ELR (cell line): ENCODE measurements at regions not wholly inside any gene's neighbourhood (a gene's known extent, or its start where the extent isn't known, plus 50 kb on each side); places are given as distances from the start of the nearest gene placed in this dataset.
"Not testable (repeated sequence)": the region's sequence is repeated elsewhere in the genome, so short reads cannot be mapped to it uniquely, and the experiment has no call there.

Source experiments
- DNase-seq: peaks from one replicate; pipeline ENCODE4 v3.0.0-alpha.2; 2015; ENCODE audit warnings: low read depth

DNA sequence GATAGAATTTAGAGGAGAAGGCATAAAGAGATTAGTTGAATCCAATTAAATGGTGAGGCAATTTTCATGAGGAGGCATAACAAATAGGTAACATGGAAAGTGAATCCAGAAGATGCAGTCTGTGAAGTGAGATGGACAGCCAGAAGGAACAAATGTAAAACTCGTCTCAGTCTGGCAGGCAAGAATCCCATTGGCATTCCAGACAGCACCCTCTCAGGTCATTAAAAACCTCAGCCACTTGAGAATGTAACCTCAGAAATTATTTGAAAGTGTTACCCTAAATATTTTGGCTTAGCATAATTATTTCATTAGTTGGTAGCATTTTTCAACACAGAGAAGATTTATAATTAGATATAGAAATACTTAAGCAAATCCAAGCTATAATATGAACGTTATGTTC is 342.3 kb downstream of the LRRC3B start:
- DNase-seq: no peak

DNA sequence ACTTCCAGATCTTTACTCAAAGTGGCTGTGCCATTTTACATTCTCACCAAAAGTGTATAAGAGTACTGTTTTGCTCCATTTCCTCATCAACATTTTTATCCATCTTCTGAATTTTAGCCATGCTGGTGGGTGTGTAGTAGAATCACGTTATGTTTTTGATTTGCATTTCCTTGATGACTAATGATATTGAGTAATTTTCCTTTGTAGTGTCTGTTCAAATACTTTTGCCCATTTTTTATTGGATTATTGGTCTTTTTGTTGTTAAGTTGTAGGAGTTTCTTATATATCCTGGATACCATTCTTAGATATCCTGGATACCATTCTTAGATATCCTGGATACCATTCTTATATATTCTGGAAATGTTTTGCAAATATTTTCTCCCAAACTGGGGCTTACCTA is 344.9 kb downstream of the LRRC3B start:
- no peak for DNase-seq

DNA sequence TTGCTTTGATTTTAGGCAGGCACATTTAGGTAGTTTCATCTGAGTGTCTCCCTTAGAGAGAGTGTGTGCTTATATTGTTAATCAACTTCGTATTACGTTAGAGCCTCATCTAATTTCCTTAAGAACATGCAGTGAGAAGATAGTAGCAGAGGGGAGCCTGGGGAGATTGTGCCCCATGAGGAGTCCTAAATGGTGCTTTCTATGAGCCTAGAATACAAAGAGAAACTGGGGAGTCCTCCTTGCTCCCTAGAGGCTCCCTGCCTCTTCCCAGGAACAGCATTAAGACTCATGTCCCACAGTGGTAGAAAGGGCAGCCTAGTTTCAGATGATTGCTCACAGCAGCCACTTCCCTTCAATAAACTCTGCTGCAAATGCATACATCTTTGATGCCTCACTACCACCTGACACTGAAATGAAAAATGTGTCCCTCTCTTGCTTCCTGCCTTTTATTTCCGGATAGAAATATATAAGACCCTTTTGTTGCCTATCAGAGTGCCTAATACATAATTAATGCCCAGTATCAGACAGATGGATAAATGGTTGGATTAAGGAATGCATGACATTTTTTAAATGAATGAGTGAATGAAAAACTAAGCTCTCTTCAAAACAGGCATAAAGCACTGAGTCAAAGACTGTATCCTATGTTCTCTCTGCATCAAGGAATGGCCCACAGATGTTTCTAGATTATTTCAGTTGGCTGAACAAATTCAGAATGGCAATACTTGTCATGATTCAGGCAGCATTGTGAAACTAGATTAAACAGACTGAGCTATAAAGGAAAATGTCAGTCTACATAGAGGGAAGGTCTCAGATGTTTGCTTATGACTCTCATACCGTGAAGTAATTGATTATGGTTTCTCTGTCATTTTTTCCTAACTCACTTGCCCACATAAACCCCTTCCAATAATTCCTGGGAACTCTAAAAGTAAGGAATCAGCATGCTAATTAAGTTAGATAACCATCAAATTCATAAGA is 362.1 kb downstream of the LRRC3B start:
- DNase-seq: no peak

DNA sequence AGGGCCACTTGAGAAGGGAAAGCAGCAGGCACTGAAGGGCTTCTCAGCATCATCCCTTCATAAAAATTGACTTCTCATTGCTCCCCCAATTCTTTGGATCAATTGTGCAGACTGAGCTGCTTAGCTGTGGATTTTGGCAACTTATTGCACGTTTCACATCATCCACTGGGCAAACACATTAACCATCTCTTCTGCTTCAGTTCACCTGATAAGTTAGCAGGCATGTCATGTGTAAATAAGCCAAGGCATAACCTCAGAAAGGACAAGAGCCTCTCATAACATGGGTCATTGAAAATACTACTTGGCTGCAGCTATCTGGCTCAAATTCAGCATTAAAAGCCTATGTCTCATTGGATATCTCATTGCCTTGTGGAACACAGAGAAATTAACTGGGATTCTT is 366.5 kb downstream of the LRRC3B start:
- no peak for DNase-seq

DNA sequence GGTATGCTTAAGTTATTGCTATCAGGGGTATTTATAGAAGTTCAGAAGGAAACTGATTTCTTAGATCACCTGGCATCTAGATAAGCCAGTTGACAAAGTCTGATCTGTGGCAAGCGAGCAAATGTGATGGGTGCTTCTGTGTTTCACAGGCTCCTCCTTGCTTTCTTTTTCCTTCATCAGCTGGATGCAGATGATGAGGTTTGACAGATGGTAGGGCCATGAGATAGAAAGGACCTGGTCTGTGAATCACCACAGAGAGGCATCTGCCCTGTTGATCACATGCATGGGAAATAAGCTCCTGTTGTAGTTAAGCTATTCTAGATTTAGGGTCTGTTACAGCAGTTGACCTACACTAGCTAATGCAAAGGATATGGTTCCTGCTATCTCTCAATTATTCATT is 372.0 kb downstream of the NEK10 start:
- no peak for DNase-seq

DNA sequence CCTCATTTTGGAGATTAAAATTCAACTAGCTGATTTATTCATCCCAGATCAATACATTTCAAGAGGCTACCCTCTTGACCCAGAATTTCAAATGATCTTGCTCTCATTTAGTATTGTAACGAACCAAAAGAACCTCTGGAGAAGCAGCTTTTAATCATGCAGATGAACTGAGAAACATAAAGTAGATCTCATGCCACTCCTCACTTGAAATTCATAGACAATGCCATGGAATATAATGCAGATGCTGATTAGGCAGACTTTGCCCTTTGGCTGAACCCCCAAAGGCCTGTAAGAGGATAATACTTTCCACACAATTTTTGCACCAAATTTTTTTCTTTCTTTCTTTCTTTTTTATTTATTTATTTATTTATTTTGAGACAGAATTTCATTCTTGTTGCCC is 358.3 kb downstream of the NEK10 start:
- no peak for DNase-seq

DNA sequence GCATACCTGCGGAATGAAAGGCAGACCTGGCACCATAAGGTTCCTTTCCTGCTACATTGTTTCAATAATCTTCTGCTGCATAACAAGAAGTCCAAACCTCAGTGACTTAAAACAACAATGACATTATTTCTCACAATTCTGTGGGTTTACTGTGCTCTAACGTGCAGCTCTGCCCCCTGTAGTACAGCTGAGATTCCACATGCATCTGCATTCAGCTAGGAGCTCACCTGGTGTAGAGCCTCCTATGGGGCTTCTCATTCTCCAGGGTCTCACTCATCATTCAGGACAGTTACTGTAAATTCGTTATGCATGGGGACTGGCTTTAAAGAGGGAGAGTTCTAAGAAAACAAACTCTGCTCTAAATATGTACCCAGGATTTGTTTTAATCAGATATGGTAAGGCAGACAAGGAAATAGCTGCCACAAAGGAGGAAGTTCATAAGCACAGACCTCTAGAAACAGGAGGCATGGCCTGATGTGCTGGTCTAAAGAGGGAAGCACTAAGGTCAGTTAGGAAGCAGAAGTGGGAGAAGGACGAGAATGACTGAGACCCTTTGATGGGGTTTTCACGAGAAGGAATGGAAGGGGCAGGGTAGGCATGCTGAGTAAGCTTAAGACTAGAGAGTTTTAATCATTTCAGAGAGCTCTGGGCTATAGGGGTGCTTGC is 347.0 kb downstream of the NEK10 start:
- no peak for DNase-seq

DNA sequence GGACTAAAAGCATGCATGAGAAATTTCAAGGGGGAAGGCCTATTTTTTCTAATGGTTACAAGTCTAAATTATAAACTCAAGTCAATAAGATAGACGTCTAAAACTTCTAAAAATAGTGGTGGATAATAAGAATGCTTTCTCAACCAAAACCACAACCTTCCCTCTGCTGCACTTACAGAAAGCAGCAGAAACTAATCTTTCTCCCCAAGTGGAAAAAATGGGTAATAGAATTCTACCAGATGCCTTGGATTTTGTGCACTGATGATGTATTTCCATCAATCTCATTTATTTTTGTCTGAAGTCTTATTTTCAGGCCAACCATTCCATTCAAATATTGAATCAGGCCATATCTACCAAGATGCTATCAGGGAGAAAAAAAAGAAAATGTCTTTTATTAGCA is 344.7 kb downstream of the NEK10 start:
- no peak for DNase-seq

DNA sequence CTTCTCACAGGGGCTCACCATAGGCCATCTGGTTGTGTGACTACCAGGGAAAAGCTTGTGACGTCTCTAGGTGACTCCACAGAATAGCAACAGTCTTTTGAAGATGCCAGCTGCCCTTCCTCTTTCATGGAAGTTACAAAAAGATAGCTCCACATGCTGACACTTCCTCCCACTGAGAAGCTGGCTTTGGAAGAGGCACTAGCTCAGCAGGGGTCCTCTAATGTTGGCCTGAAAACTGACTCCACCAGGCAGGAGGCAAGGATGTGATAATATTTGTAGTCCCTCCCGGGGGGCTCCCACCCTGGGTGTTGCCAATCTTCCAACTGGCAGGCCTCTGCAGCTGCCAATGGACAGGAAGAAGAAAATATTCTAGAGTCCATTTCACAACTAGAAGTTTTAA is 343.5 kb downstream of the NEK10 start:
- DNase-seq: no peak

DNA sequence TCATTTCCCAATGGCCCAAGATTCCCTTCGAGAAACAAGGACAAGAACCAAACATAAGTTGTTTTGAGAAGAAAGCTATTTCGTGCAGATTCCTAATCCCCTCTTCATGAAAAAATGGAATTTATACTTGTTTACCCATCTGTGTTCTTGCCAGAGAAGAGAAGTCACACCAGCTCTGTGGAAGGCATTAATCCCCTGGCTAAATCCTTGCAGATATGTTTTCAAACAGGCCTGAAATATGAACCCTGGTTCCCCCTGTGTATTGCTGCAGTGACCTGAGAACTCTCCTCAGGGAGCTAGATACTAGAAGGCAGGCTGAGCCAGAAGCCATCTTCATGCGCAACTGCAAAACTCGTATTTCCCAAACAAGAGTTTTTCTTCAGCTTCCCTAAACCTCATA is 337.7 kb downstream of the NEK10 start:
- no peak for DNase-seq

DNA sequence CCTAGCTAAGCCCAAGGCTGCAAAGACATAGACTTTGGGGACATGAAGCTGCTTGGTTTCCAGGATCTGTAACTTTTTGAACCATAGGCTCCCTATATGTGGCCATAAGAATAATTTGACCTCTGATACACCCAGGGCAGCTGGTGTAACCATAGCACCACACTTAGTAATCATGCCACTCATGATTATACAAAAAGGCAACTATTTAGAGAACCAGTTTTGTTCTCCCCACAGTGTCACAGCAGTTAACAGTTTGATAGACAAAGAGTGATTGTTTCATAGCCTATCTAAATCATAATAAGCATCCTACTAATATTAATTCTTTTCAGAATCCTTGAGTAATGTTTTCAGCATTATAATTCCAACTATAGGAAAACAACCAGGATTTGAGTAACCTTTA is 334.9 kb downstream of the NEK10 start:
- DNase-seq: no peak

DNA sequence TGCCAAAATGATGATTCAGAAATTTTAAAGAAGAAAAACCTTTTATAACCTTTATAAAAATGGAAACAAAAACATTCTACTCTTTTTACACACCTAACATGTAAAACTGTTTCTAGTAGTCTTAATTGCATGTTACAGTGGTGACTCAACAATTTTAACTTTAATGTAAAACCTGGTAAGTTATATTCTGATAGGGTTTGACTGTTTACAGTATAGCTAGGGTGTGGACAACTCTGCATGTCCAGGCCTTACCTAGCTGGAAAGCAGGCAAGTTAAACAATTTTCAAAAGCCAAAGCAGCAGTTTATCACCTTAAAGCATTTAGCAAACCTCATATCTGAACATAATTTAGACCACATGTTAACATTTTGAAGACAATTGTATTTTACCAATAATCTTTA is 328.5 kb downstream of the NEK10 start:
- DNase-seq: no peak

DNA sequence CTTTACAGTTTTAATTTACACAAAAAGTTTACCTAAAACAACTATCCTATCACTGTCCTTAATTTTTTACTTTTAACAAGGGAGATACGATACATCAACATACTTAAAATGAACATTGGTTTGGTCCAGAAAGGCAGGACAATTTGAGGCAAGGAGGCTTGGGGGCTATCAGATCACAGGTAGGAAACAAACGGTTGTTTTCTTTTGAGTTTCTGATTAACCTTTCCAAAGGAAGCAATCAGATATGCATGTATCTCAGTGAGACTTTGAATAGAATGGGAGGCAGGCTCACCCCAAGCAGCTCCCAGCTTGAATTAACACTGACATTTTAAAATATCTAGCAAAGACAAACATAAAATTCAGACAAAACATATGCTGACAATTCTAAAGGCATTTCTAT is 326.6 kb downstream of the NEK10 start:
- DNase-seq: not testable (repeated sequence)

DNA sequence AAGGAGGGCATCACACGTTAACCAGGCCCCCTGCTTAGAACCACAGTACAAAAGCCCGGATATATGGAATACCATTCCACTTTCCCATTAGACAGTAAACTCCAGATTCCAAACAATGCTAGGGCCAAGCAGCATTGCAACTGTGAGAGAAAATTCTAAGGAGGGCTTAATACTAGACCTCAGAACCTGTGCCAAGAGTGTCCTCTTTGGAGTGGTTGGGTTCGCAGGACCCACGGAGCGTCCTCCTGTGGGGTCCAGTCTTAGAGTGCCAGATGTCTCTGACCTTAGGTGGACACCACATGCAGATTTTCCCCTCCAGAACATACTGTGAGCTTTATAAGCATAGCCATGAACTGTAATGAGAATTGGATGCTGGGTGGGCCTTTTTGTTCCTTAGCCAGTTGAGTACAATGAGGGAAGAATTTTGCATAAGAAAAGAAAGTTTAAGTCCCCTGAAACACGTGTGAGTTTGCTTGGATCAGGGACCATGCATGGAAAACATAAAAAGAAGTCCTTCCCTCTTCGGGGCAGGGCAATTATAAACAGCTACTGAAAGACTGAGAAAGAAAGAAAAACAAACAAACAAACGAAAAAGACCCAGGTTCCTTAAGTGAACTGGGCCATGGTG is 325.7 kb downstream of the NEK10 start:
- DNase-seq: no peak

DNA sequence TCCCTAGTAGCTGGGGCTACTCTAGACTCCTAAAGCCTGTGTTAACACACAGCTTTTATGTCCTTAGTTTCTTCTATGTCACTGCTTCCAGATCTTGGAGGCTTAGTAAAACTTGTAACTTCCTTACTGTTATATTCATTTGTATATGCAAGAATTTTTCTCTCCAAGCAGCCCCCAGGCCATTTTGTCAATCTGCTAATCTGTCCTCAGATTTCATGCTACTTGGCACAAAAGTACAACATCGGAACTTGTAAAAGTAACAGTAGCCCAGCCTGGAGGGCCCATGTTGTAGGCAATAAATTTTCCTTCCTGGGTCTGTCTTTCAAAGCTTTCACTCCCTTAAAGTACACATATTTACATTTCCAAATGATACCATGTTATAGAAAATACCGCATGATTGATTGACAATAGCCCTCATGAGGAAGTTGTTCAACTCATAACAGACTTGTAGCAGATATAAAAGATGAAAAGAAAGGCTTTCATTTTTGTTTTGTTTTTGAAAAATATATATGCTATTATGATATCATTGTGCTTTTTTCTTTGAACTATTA is 324.2 kb downstream of the NEK10 start:
- DNase-seq: no peak

DNA sequence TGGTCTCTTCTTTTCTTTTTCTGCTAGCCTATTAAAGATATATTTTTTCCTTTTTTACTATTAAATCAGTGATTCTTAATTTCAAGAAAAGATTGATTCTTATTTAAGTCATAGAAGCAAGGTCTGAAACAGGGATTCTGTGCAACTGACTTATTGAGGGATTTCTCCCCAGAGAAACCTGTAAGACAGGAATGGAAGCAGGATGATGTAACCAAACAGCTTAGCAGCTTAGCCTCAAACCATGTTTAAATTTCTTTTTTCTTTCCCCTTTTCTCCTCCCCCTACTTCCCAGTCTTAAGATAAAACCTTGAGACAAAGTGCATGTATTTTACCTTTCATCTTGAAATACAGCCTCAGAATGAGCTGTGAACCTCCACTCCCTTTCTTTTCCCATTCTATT is 322.8 kb downstream of the NEK10 start:
- DNase-seq: no peak

DNA sequence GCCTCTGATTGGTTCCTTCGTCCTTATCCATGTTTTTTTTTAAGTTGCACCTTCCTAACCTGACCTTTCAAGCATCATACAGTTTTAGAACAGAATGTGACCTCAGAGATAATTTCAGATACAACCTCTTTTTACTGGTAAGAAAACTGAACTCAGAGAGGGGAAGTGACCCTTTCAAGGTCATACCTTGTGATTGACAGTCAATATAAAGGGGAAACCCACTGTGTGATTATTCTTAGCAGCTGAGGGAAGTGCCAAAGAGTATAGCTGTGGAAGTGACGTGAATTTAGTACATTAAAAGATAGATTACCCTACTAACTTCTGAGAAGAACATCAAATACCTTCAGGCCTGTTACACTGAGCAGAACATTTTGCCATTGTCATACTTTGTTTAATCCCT is 319.4 kb downstream of the NEK10 start:
- DNase-seq: no peak

DNA sequence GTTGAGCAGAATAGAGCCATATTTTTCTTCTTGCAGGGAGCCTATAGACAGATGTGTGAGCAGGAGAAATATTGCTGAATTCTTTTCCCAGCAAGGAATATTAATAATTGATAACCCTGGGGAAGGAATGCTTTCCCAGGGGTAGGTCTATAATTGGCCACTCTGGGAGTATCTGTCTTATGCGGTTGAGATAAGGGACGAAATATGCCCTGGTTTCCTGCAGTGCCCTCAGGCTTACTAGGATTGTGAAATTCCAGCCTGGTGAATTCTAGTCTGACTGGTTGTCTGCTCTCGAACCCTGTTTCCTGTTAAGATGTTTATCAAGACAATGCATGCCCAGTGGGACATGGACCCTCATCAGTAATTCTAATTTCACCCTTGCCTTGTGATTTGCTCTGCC is 317.7 kb downstream of the NEK10 start:
- not testable (repeated sequence) for DNase-seq

DNA sequence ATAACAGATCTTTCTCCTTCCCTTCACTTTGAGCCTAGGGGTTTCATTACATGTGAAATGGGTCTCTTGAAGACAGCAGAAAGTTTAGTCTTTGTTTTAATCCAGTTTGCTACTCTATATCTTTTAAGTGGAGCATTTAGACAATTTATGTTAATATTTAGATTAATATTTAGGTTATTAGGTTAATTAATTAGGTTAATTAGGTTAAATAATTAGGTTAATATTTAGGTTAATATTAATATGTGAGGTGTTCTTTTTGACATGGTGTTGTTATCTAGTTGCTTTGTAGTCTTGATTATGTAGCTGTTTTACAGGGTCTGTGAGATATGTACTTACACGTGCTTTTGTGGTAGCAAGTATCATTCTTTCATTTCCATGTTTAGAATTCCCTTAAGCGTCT is 312.9 kb downstream of the NEK10 start:
- DNase-seq: no peak

DNA sequence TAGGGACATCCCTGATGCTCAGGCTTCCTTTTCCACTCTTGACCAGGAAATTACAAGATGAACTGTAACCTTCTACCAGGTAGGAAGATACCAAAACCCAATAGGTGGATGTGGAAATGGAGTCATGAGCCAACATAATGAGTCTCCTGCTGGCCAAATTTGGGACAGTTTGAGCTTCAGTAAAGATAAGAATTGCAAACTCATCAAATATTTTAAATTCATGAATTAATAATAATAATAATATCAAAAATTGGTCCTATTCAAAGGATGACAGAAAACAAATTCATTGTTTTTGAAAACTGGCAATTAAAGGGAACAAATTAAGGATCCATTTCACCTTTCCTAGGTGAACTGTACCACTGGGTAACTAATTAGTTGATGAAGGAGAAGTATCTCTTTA is 309.7 kb downstream of the NEK10 start:
- no peak for DNase-seq
